ENCODE measurements at regions not wholly inside any gene's neighbourhood (a gene's known extent, or its start where the extent isn't known, plus 50 kb on each side); places are given as distances from the start of the nearest gene placed in this dataset.

DNA sequence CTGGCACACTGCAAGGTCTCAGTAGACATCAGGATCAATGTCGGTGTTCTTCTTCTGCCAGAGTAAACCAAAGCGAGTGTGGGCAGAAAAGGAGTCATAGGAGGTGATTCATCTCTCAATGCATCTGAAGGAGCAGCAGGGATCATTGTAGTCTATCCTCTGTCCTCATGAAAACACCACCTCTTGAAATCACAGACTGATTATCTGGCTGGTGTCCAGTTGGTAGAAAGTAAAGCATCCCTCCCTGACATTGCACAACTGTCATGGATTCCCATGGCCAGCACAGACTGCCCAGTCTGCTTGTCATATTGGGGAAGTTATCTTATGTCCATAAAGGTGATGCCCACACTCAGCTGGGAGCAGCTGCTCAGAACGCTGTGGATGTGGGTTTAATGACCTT lies 74.1 kb downstream of the ABCC12 start:
- TF ChIP-seq POLR2A (IDR thresholded peaks at IDR 0.05) (no peak), POLR2AphosphoS5 (IDR thresholded peaks at IDR 0.05) (no peak), EP300 (IDR thresholded peaks at IDR 0.05) (no peak), CTCF (IDR thresholded peaks at IDR 0.05) (no peak)
- H3K4me3 ChIP-seq = no peak overlapping the region
- ATAC-seq (ENCODE audit: low FRiP score in 2 of 2) = no peak
- DNase-seq = no peak
- no peaks in the 10 kb centered on the region for H3K4me1 ChIP-seq
- WGBS, 2 donors = 90 to 91% methylated on average over 2 to 3 of the region's 3 CpGs
- no peaks in the 10 kb centered on the region for H3K36me3 ChIP-seq
- no peak overlapping the region for H3K27ac ChIP-seq
- no peaks in the 10 kb centered on the region for H3K9me3 ChIP-seq
- H3K27me3 ChIP-seq = no peaks in the 10 kb centered on the region

DNA sequence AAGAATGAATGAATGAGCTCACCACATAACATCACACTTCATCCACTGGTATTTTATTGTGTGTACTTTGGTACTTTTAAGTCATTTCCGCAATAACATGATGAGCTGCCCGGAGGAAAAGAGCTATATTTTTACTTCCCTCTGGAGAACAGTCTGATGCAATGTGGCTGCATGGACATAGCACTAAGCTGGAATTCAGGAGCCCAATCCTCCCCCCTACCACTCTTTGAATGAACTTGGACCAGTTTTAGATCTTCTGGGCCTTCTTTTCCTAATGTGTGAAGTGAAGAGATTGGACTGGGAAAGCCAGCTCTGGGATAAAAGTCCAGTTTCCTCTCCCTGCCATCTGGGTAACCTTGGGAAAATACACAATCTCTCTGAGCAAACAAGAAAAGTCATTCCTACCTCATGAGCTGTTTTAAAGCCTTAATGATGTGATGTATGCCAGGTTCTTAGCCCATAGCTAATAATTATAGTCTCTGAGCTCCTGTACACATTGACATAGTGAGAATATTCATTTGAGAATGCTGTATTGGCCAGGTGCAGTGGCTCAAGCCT lies 79.3 kb downstream of the ABCC12 start:
- no peaks in the 10 kb centered on the region for H3K9me3 ChIP-seq
- ATAC-seq (ENCODE audit: low FRiP score in 2 of 2) = peak in 1 of 2 donors; percentile 42
- H3K27me3 ChIP-seq = no peaks in the 10 kb centered on the region
- WGBS, 2 donors = 67 to 73% methylated on average over 2 of the region's 2 CpGs
- no peak overlapping the region for H3K4me3 ChIP-seq
- DNase-seq = no peak
- no peaks in the 10 kb centered on the region for H3K4me1 ChIP-seq
- no peaks in the 10 kb centered on the region for H3K36me3 ChIP-seq
- H3K27ac ChIP-seq = no peak overlapping the region
- TF ChIP-seq POLR2AphosphoS5 (IDR thresholded peaks at IDR 0.05) (no peak), CTCF (IDR thresholded peaks at IDR 0.05) (no peak), POLR2A (IDR thresholded peaks at IDR 0.05) (no peak), EP300 (IDR thresholded peaks at IDR 0.05) (no peak)

- H3K27me3 ChIP-seq = no peaks in the 10 kb centered on the region
- no peak for ATAC-seq (ENCODE audit: low FRiP score in 2 of 2)
- no peaks in the 10 kb centered on the region for H3K36me3 ChIP-seq
- no peaks in the 10 kb centered on the region for H3K9me3 ChIP-seq
- TF ChIP-seq EP300 (IDR thresholded peaks at IDR 0.05) (no peak), POLR2AphosphoS5 (IDR thresholded peaks at IDR 0.05) (no peak), CTCF (IDR thresholded peaks at IDR 0.05) (no peak), POLR2A (IDR thresholded peaks at IDR 0.05) (no peak)
- H3K27ac ChIP-seq = no peak overlapping the region
- no peak overlapping the region for H3K4me3 ChIP-seq
- 75 to 78% methylated on average over 3 of the region's 3 CpGs for WGBS, 2 donors
- no peaks in the 10 kb centered on the region for H3K4me1 ChIP-seq
- no peak for DNase-seq
Measured at GRCh38 chr16:48075398-48075797, 80.4 kb downstream of the ABCC12 start.

DNA sequence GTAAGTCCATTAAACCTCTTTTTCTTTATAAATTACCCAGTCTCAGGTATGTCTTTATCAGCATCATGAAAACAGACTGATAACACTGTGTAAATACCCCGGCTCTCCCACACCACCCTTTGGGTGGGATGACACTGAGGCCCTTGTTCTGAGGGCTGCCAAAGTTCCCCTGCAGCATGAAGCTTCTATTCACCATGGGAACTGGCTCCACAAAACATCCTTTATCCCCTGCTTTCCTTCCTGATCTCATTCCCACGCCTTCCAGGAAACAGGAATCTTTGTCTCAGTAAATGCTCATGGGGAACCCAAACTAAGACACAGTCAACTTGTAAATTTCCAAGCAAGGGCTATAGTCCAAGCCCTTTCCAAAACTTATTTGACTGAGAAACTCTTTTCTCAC lies 88.4 kb downstream of the ABCC12 start:
- Histone ChIP-seq H3K36me3 (no peaks in the 10 kb centered on the region), H3K27ac (no peak overlapping the region), H3K9me3 (no peaks in the 10 kb centered on the region), H3K27me3 (no peaks in the 10 kb centered on the region), H3K4me3 (no peak overlapping the region), H3K4me1 (no peaks in the 10 kb centered on the region)
- no peak for ATAC-seq (ENCODE audit: low FRiP score in 2 of 2)
- DNase-seq = no peak
- TF ChIP-seq POLR2A (IDR thresholded peaks at IDR 0.05) (no peak), CTCF (IDR thresholded peaks at IDR 0.05) (no peak), POLR2AphosphoS5 (IDR thresholded peaks at IDR 0.05) (no peak), EP300 (IDR thresholded peaks at IDR 0.05) (no peak)
- WGBS, 2 donors = 63 to 68% methylated on average over 2 of the region's 2 CpGs

DNA sequence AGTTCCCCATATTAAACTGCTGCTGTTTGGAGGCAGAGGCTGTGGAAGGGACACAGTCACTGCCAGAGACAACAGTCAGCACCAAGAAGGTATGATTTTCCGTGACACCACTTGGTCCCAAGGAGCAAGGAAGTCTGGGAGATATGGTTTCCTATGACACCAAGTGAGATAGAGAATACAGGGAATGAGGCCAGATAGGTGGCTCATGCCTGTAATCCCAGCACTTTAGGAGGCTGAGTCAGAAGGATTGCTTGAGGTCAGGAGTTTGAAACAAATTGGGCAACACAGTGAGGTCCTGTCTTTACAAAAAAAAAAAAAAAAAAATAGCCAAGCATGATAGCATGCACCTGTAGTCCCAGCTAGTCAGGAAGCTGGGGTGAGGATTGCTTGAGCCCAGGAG lies 90.8 kb downstream of the ABCC12 start:
- no peaks in the 10 kb centered on the region for H3K27me3 ChIP-seq
- H3K36me3 ChIP-seq = no peaks in the 10 kb centered on the region
- no peak overlapping the region for H3K27ac ChIP-seq
- no peak overlapping the region for H3K4me3 ChIP-seq
- no peaks in the 10 kb centered on the region for H3K4me1 ChIP-seq
- H3K9me3 ChIP-seq = no peaks in the 10 kb centered on the region
- DNase-seq (no peak), ATAC-seq (ENCODE audit: low FRiP score in 2 of 2) (no peak)
- TF ChIP-seq EP300 (IDR thresholded peaks at IDR 0.05) (no peak), POLR2AphosphoS5 (IDR thresholded peaks at IDR 0.05) (no peak), CTCF (IDR thresholded peaks at IDR 0.05) (no peak), POLR2A (IDR thresholded peaks at IDR 0.05) (no peak)
- WGBS, 2 donors = 71 to 85% methylated on average over 1 of the region's 1 CpG
